ENCODE measurements at regions not wholly inside any gene's neighbourhood (a gene's known extent, or its start where the extent isn't known, plus 50 kb on each side); places are given as distances from the start of the nearest gene placed in this dataset.

DNA sequence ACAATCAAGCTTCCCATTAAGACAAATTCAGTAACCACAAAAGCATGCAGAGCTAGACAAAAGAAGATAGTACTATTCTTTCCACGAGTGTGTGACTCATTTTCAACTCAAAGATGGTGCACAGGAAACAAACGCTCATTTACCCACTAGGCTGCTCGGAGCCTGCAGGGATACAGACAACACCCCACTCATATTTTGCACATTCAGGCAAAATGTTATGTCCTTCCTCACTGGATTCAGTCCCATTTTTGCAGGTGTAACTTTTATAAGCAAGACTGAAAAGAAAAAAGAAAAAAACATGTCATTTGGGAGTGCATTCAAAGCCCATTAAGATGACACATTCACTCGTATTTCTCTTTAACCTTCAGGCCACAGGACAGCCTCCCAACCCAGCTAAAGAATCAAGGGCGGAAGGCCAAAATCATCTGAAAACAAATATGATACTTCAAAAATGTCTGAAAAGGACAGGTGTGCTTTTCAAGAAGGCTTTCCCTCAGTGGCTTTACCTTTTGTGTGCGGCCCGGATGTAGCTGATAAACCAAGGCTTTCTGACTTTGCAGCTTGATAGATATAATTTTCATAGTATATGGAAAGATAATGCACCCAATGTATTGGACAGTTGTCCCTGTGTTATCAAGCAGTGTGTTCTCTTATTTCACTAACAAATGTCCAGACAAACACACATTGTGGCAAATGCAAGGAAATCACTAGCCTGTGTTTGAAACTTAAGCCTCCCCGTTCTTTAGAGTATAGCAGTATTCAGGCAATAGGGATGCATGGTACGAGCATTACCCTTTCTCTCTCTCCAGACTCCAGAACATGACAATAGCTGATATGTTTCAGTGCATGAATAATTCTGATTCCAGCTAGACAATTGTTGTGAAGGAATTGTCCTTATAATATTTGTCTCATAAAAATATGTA lies 147.8 kb upstream of the KRR1 start:
- no peak for TF ChIP-seq POLR2A (IDR thresholded peaks at IDR 0.05; ENCODE audit: insufficient read depth in 1 of 2, low read depth in 2 of 2, low read length in 2 of 2)
- no peak for TF ChIP-seq ZNF280B (CRISPR knock-in tag; IDR thresholded peaks at IDR 0.05; ENCODE audit: borderline replicate concordance)
- no peak for TF ChIP-seq SOX5 (CRISPR knock-in tag; IDR thresholded peaks at IDR 0.05; ENCODE audit: borderline replicate concordance)
- TF ChIP-seq HMG20A (CRISPR knock-in tag; IDR thresholded peaks at IDR 0.05; ENCODE audit: borderline replicate concordance): no peak
- no peak for TF ChIP-seq CTCF (CRISPR knock-in tag; IDR thresholded peaks at IDR 0.05)
- no peak for TF ChIP-seq ZNF18 (CRISPR knock-in tag; IDR thresholded peaks at IDR 0.05; ENCODE audit: insufficient replicate concordance)
- TF ChIP-seq REST (IDR thresholded peaks at IDR 0.05; ENCODE audit: borderline replicate concordance in 1 of 2, low read depth in 1 of 2, low read length in 2 of 2): no peak
